Heart left ventricle (tissue), 16 donors: ENCODE measurements at regions not wholly inside any gene's neighbourhood (a gene's known extent, or its start where the extent isn't known, plus 50 kb on each side); places are given as distances from the start of the nearest gene placed in this dataset.
A peak's percentile ranks its signal among the peaks of the same experiment; 100 is the strongest.
"Not testable (repeated sequence)": the region's sequence is repeated elsewhere in the genome, so short reads cannot be mapped to it uniquely, and the experiment has no call there.

Source experiments
- ATAC-seq, 4 donors: fragments of 200-7000 bp; cut with Tn5 transposase; one replicate each; pipeline ENCODE4 v1.9.1; 2020 to 2022; ENCODE audit warnings: moderate library complexity in 4 of 4, mild to moderate bottlenecking in 3 of 4, moderate number of reproducible peaks in 1 of 4
- DNase-seq, 5 donors: peaks; one replicate each; pipeline ENCODE4 v3.0.0-alpha.2; 2020
- H3K27ac ChIP-seq, 12 donors: fragments of 200-600 bp; sonication (generic) in 4 of 12; one replicate each; pipeline versions ENCODE4 v1.5.0 to v1.8.0; 2016 to 2022; ENCODE audit warnings: mild to moderate bottlenecking in 2 of 12
- H3K27me3 ChIP-seq, 9 donors: fragments of 200-600 bp; sonication (generic) in 2 of 9; one replicate each; pipeline versions ENCODE4 v1.5.1 to v1.8.0; 2016 to 2022; ENCODE audit warnings: mild to moderate bottlenecking in 3 of 9
- H3K36me3 ChIP-seq, 9 donors: fragments of 200-600 bp; sonication (generic) in 2 of 9; one replicate each; pipeline versions ENCODE4 v1.5.0 to v1.8.0; 2018 to 2022; ENCODE audit warnings: mild to moderate bottlenecking in 2 of 9
- H3K4me1 ChIP-seq, 12 donors: fragments of 200-600 bp; sonication (generic) in 4 of 12; one replicate each; pipeline versions ENCODE4 v1.5.0 to v1.8.0; 2016 to 2022; ENCODE audit warnings: mild to moderate bottlenecking in 3 of 12
- H3K4me3 ChIP-seq, 12 donors: fragments of 200-600 bp; sonication (generic) in 4 of 12; one replicate each; pipeline versions ENCODE4 v1.5.0 to v1.8.0; 2017 to 2022; ENCODE audit warnings: mild to moderate bottlenecking in 9 of 12, moderate library complexity in 4 of 12
- H3K9me3 ChIP-seq, 12 donors: fragments of 200-600 bp; sonication (generic) in 4 of 12; one replicate each; pipeline versions ENCODE4 v1.5.0 to v1.8.0; 2016 to 2022; ENCODE audit warnings: mild to moderate bottlenecking in 1 of 12
- POLR2A ChIP-seq, 2 donors: fragments of 450-650 bp; IDR thresholded peaks; one replicate each; pipeline ENCODE4 v1.6.1; 2017; ENCODE audit warnings: antibody characterized with exemption in 2 of 2, mild to moderate bottlenecking in 2 of 2, moderate library complexity in 2 of 2
- WGBS, 4 donors: extraction: QIAGEN DNeasy Blood & Tissue Kit in 2 of 4; methylation state at CpG; one replicate each; pipeline versions ENCODE4 v1.1.5 to v1.1.7; 2013 to 2018; 5-methylcytosine and 5-hydroxymethylcytosine counted together
- intact Hi-C, 10 donors: fragments of 100-400 bp; cut with DNase I; formaldehyde crosslinking; loops; one replicate each; pipeline versions ENCODE4 v1.11.1 to v1.14.2; 2022
- TF ChIP-seq, protein P1 (sequence below), 12 donors: fragments of 200-600 bp; sonication (generic) in 4 of 12; IDR thresholded peaks; one replicate each; pipeline versions ENCODE4 v1.5.0 to v1.8.0; 2018 to 2022; ENCODE audit warnings: antibody characterized with exemption in 12 of 12, mild to moderate bottlenecking in 5 of 12
- donor health status: ischemic (EF 13 %, LVEDD 7.1; RV severe dilation, severe dysfunction).
- donor health status: healthy with polysubstance abuse.
- donor health status: DM: no; HTN: yes; CAD: no.
- donor health status: DM: no; HTN: no; CAD: no.
- donor health status: ischemic (EF 25% LVEDD 6.9; RV normal size, moderate dysfunction).
- donor health status: ischemic (EF 25% LVEDD 5.7; RV mildly dilated, moderate dysfunction).
- donor health status: healthy.
- donor health status: DM: yes; HTN: yes; CAD: no.
- donor health status: ischemic (EF 35%, LVEDD 5.7; RV mildly dilated, moderate dysfunction).
- donor health status: nonischemic (EF 11% LVEDD 7.7; RV severe dilation, severe dysfunction).
- donor health status: DM: yes; HTN: yes; CAD: no.
- donor health status: PGD.
- donor health status: ischemic (EF 29% LVEDD 5.4; RV normal size, mild dysfunction).
- donor health status: nonischemic (EF 23%, LVEDD 6.1; RV moderate dilation, normal function).

DNA sequence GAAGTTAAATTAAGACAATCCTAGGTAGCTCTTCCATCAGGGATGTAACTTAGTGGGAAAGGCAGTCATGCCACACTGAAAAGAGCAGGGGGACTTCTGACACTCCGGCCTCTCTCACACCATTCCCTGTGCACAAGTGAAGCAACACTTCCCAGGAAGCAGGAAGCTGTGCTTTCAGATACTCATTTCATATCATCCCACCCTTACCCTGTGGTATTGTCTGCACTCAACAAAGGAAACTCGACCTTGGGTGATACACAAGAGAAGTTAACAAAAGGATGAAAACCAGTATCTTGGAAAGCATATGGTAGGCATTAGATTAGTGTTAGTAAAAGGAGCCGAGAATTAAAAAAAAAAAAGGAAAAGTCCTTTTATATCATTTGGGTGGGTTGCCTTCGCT is 61.3 kb upstream of the MDM1 start:
- H3K27ac ChIP-seq = no peak overlapping the region
- DNase-seq (no peak), ATAC-seq (no peak)
- peaks cover 0 to 4% (median 0%) of the 10 kb centered on the region in 12 donors for H3K4me1 ChIP-seq
- H3K4me3 ChIP-seq = no peak overlapping the region
- peaks cover 0 to 12% (median 4%) of the 10 kb centered on the region in 12 donors for H3K9me3 ChIP-seq
- H3K36me3 ChIP-seq = no peaks in the 10 kb centered on the region
- intact Hi-C loops = no loop called here
- 59 to 71% (median 63%) methylated on average over 4 of the region's 4 CpGs for WGBS, 4 donors
- TF ChIP-seq, protein P1, sequence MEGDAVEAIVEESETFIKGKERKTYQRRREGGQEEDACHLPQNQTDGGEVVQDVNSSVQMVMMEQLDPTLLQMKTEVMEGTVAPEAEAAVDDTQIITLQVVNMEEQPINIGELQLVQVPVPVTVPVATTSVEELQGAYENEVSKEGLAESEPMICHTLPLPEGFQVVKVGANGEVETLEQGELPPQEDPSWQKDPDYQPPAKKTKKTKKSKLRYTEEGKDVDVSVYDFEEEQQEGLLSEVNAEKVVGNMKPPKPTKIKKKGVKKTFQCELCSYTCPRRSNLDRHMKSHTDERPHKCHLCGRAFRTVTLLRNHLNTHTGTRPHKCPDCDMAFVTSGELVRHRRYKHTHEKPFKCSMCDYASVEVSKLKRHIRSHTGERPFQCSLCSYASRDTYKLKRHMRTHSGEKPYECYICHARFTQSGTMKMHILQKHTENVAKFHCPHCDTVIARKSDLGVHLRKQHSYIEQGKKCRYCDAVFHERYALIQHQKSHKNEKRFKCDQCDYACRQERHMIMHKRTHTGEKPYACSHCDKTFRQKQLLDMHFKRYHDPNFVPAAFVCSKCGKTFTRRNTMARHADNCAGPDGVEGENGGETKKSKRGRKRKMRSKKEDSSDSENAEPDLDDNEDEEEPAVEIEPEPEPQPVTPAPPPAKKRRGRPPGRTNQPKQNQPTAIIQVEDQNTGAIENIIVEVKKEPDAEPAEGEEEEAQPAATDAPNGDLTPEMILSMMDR (IDR thresholded peaks at IDR 0.05) = no peak
- TF ChIP-seq POLR2A (IDR thresholded peaks at IDR 0.05) = no peak
- no peaks in the 10 kb centered on the region for H3K27me3 ChIP-seq

DNA sequence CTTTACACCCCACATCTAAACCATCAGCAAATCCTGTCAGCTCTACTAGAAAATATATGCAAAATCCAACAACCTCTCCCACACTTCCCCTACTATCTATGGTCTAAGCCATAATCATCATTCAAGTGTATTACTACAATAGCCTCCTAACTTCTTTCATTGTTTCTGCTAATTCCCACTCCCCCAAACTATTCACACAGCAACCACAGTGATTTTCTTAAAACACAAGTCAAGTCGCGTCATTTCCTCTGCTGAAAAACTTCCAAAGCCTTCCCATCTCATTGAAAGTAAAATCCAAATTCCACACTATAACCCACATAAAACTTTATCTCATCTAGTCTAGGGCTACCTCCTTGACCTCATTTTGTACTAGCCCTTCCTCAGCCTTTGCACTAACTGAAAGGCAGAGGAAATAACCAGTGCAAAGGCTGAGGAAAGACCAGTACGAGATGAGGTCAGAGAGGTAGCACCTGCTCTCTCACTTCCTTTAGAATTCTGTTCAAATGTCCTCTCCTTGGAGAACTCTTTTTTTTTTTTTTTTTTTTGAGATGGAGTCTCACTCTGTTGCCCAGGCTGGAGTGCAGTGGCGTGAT is 65.5 kb upstream of the MDM1 start:
- intact Hi-C loops = no loop called here
- Histone ChIP-seq H3K27me3 (no peaks in the 10 kb centered on the region), H3K27ac (peak overlapping the region in 1 of 12 donors; percentile 37), H3K36me3 (no peaks in the 10 kb centered on the region), H3K4me1 (peaks cover 0 to 16% (median 0%) of the 10 kb centered on the region in 12 donors), H3K4me3 (no peak overlapping the region), H3K9me3 (no peaks in the 10 kb centered on the region)
- ATAC-seq = peak in 1 of 4 donors; percentile 42
- TF ChIP-seq POLR2A (IDR thresholded peaks at IDR 0.05) = no peak
- TF ChIP-seq, protein P1 (IDR thresholded peaks at IDR 0.05) = no peak
- WGBS, 4 donors = 63 to 80% (median 76%) methylated on average over 4 of the region's 4 CpGs
- no peak for DNase-seq

DNA sequence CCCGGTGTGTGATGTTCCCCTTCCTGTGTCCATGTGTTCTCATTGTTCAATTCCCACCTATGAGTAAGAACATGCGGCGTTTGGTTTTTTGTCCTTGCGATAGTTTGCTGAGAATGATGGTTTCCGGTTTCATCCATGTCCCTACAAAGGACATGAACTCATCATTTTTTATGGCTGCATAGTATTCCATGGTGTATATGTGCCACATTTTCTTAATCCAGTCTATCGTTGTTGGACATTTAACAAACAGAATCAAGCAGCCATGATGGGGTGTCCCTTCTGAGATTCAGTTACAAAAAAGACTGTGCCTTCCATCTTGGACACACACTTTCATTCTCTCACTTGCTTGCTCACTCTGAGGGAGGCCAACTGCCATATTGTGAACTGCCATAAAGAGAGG is 66.5 kb upstream of the MDM1 start:
- DNase-seq, H3K36me3 ChIP-seq, H3K27ac ChIP-seq, H3K27me3 ChIP-seq, H3K4me3 ChIP-seq, intact Hi-C loops, ATAC-seq, H3K9me3 ChIP-seq: not testable (repeated sequence)
- H3K4me1 ChIP-seq = peaks cover 0 to 16% (median 0%) of the 10 kb centered on the region in 12 donors
- 92 to 97% (median 93%) methylated on average over 6 of the region's 6 CpGs for WGBS, 4 donors

DNA sequence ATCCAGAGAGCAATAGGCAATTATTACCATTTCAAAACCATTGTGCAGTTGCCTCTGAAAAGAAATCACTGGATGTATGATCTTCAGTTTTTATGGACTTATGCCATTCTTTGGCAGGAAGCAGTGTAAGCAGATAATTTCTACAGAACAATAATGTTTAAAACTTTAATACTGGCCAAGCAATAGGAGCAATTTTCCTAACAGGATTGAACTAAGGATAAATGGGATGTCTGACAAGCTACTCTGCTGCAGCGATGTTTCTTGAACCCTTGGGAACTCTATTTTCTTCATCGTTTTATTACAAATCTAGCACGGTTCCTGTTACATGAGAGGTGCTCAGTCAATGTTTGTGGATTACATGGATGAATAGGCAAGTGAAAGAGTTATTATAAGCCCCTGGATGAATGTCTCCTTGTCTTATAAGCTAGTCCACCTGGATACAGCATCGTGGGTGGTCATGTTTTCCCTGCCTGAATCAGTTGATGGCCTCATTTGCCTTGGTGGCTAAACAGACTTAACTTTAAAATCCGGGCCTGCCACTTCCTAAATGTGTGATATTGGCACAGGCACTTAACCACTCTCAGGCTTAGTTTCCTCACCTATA is 68.2 kb upstream of the MDM1 start:
- intact Hi-C loops = loop anchor here in 3 of 10 donors (5.0 to 10.0 kb wide), 2 partner anchors 33 to 54 kb away; no protein-coding TSS in a partner anchor
- Histone ChIP-seq H3K9me3 (no peaks in the 10 kb centered on the region), H3K4me1 (peaks cover 0 to 26% (median 9%) of the 10 kb centered on the region in 12 donors), H3K27ac (peak overlapping the region in 1 of 12 donors; percentile 12), H3K36me3 (no peaks in the 10 kb centered on the region), H3K27me3 (no peaks in the 10 kb centered on the region), H3K4me3 (no peak overlapping the region)
- TF ChIP-seq POLR2A (IDR thresholded peaks at IDR 0.05) = no peak
- TF ChIP-seq, protein P1 (IDR thresholded peaks at IDR 0.05) = no peak
- no peak for DNase-seq
- no peak for ATAC-seq
- 49 to 70% (median 60%) methylated on average over 5 of the region's 5 CpGs for WGBS, 4 donors
